Stimulated activated CD4-positive, alpha-beta T cell treated with anti-CD3 and anti-CD28 coated beads, TNF-alpha, amount 100 ng/mL, for 24 hours (primary cell): ENCODE measurements at regions not wholly inside any gene's neighbourhood (a gene's known extent, or its start where the extent isn't known, plus 50 kb on each side); places are given as distances from the start of the nearest gene placed in this dataset.
"Not testable (repeated sequence)": the region's sequence is repeated elsewhere in the genome, so short reads cannot be mapped to it uniquely, and the experiment has no call there.

Experiments used
- DNase-seq, 3 experiments: peaks; one replicate each; pipeline ENCODE4 v3.0.0-alpha.2; 2020; ENCODE audit warnings: low read depth in 3 of 3

DNA sequence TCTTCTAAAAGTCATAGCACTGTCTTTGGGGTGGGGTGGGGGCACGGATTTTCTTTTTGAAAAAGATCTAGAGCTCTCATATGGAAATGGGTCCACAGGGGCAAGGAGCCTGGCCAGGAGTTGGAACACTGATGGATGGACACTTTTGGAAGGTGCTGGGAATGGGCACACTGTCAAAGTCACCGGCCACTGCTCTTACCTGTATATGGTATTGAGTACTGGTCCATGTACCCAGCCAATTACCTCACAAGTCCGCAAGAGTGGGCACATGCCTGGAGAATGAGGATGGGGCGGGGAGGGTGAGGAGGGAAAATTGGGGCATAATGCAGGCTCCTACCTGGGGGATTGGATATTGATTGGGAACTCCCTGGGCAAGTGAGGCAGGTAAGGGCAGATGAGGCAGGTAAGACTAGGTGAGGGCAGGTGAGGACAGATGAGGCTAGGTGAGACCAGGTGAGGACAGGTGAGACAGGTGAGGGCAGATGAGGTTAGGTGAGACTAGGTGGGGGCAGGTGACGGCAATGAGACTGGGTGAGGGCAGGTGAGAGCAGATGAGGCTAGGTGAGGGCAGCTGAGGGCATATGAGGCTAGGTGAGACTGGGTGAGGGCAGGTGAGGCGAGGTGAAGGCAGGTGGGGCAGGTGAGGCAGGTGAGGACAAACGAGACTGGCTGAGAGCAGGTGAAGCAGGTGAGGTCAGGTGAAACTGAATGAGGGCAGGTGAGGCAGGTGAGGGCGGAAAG lies 167.9 kb downstream of the NRN1 start:
- no peak for DNase-seq

DNA sequence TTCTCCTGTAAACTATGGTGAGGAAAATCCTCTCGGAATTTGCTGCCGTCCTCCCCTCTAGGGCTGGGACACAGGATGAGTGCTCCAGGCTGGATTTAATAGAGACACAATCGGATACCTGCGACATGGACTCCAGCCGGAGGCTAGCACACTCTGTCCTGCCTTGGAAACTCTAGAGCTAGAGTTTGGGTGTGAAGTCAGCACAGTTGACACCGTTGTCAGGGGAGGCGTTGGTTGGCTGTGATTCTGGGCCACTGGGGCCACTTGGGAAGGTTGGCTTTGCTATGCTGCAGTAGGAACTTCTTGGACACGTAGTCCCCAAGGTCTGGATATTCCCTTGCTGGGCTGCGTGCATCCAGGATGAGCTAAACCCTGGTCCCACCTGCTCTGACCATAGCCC lies 169.4 kb downstream of the NRN1 start:
- DNase-seq = no peak

DNA sequence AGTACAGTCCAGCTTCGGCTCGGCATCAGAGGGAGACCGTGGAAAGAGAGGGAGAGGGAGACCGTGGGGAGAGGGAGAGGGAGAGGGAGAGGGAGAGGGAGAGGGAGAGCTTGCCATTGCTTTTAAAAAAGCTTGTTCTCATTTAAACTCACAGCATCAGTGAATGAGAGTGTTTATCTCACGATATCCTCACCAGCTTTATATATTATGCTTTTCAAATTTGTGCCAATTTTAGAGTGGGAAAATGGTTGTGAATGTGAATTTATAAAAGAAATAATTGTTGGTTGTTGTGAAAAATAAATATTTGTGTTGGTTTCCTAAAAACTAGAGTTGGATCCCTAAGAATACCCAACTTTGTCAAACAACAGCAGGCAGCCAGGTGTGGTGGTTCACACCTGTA lies 170.1 kb downstream of the NRN1 start:
- DNase-seq = not testable (repeated sequence)

DNA sequence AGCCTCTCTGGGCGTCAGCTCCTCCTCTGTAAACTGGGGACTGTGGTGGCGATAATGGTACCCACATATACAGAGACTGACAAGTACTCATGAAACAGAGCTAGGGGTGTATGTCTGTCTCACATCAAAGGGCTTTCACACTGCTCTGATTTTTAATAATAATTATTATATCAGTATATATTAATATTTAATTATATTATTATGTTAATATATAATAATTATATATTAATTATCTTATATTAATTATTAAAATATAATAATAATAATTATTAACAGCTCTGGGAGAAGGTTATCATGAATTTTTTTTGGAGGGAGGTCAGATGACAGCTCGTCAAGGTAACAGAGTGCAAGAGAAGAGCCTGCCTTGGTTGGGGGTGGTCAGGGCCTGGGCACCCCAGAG lies 173.6 kb downstream of the NRN1 start:
- DNase-seq = no peak

DNA sequence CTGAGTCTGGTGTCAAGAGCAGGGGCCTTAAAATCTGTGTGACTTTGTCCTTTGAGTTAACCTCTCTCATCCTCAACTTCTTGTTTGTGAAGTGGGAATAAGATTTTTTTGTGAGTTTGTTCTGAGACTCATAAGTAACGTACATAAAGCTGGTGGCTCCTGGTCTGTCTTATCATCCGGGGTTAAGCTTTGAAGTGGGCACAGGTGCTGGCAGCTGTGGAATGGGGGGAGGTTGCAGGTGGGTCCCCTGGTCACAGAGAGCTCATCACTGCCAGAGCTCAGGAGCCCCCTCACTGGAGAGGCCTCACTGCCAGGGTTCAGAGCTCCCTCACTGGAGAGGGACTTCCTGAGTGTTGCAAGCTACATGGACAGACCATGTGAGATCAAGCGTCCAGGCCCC lies 174.1 kb downstream of the NRN1 start:
- DNase-seq = no peak

DNA sequence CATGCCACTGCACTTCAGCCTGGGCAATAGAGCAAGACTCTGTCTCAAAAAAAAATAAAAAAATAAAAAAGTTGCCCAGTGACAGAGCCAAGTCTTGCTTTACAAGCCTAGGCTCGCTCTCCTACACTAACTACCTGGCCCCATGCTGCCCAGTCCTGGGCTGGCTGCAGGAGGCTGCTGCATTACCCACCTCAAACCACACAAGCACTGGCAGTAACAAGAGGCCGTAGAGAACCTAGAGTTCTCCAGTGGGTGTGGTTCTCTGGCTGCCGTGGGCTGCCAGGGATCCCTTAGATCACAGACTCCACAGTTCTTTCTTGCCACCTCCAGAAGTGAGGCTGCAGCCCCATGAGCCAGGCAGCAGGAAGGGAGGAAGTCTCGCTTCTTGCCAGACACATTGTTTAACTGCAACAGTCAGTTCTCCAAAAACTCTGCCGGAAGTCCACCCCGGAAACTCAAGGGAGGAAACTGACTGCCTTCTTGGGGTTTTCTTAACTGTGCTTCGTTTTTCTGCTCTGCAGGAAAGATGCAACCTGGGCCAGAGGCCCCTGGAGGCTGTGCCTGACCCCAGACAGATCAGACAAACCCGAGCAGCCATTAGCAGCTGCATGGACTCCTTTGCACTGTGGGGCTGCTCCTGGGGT lies 175.4 kb downstream of the NRN1 start:
- peak in 1 of 3 experiments; percentile 24 for DNase-seq

DNA sequence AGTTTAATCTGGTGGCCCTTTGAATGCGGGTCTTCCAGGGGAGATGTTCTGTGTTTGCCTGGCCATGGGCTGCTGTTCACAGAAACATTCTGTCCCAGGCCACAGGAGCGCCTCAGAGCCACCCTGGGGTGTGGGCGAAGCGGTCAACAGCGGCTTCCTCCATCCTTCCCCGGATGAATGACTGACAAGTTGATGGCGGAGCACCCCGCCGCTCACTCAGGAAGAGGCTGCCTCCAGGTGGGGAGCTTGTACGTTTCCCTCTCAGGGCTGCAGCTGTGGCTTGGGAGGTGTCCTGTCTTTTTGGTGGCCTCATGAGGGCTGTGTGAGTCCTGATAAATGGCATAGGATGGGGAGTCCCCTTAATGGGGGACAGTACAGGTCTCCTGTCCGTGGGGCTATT lies 178.4 kb downstream of the NRN1 start:
- no peak for DNase-seq

DNA sequence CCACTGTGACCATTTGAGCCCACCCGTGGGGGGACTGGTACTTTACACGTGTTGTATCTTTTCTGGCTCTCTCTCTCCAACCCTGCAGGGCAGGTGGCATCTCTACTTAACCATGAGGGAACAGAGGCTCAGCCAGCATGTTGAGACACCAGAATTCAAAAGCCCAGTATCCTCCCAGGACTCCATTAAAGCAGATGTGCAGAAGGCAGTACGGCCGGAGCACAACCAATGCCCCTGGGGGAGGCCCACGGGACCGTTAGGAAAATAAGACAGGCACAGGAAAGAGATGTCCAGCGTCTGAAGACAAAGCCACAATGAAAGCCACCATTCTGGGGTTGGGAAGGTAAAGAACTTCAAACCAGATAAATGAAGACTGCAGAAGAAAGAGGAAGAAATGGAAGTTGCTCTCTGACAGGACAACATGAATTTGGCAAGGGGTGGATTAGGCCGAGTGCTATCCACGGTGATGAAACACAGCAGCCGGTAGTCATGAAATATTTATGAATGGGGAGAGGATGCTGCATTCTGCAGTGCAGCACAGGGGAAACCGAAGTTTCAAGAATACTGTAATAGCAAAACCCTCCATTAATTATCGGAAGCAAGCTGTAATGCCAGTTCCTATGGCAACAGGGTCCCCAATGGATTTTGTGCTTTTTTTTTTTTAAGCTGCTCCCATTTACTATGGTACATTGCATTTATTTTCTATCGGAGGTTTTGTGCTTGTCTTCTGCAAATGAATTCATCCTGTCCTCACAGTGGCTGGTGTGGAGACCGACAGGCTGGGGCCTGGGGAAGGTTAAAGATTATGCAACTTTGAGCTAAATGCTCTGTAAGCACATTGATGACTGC lies 179.4 kb downstream of the NRN1 start:
- DNase-seq = no peak

DNA sequence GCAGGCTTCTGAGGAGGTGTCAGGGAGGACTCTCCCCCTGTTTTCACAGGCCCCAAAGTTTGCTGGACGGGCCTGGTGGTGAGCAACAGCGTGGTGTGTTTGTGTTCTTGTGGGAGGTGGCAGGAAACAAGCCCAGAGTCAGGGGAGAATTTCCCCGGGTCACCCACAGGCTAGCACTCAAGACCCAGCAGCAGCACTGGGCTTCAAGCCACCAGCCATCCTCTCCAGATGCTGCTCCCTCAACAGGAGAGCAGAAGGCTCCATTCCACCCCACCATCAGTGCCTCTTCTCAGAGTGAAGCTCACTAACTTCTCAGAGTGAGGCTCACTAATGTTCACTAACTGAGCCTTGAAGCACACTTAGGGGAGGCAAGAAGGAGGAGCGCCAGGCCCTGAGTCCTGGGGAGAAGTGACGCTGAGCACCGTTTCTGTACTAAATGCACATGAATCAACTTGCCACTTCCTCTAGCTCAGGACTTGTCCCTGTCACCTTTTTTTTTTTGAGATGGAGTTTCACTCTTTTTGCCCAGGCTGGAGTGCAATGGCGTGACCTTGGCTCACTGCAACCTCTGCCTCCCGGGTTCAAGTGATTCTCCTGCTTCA lies 182.2 kb downstream of the NRN1 start:
- not testable (repeated sequence) for DNase-seq
